GM19238 (cell line): ENCODE measurements at regions not wholly inside any gene's neighbourhood (a gene's known extent, or its start where the extent isn't known, plus 50 kb on each side); places are given as distances from the start of the nearest gene placed in this dataset.

Source experiments
- DNase-seq: peaks from one replicate; pipeline ENCODE4 v3.0.0; 2011; ENCODE audit warnings: low spot score; ENCODE audit not compliant: insufficient read length

DNA sequence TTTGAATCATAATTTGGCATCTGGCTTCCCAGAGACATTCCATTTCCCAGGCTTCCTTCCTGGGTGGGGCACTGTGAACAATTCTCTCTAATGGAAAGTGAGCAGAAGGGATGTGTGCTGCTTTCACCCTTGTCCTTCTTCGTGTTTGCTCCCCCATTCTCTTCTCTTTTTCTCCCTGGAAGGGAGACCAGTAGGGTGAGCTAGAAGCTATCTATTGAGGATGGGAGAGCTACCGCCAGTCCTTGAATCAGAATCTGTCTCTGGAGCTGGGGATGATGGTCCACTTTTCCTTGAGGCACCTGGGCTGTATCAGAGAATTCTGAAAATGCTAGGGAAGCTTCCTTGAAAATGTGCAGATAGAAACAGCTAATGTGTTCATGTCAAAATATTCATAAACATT, 453.9 kb downstream of the WDR72 start:
- no peak for DNase-seq

- no peak for DNase-seq
These were observed 454.4 kb downstream of the WDR72 start for GRCh38 chr15:53305101-53305500.

DNA sequence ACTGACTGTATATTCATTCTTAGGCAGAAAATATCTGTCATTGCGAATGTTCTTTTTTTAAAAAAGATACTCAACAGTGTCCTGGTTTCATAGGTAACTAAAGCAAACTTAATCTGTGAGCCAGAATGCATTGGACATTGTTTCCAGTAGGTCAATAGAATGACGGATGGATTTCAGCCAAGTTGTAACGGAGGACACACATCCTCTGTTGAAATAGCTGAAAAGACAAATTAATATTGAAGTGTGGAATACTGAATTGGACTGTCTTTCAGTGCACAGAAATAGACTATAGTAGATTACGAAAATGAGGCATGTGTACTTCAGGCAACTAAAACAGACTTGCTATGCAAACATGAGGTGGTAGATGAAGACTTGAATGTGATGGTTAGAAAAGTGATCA, 461.6 kb downstream of the WDR72 start:
- no peak for DNase-seq

DNA sequence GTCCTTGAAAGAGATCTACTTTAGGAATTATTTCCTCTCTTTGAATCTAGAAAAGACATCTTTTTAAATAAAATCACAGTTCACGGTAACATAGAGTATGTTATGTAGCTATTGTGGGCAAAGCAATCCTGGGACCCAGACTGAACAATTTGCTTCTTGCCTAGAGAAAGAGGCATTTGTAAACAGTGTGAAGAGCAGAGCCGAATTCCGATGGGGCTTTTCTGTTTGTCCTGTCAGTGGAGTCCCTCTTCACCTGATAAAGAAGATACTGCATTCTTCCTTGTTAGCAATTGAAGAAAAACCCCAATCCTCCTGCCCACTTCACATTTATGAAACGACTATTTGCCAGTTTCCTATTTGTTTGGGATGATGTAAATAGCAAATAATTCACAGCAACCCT, 462.9 kb downstream of the WDR72 start:
- DNase-seq: no peak

GRCh38 chr15:53295574-53295973, 463.9 kb downstream of the WDR72 start:
- DNase-seq: no peak

- no peak for DNase-seq
These were observed 470.9 kb downstream of the WDR72 start for GRCh38 chr15:53288542-53288941.

DNA sequence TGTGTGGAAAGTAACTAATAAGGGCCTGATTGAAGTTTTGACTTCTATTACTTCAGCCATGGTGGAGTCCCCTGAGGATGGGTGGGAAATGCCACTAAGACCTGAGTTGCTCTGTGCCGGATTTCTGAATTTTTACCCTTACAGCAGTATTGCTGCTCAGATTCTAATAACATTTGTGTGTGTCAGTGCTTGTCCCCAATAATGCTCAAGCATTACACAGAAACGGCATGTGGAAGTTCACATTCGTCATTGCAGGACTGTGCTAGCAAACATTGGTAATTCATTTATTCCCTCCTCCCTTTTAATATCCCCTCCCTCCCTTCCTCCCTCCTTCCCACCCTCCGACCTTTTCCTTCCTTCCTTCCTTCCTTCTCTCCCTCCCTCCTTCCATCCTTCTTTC, 484.5 kb upstream of the ONECUT1 start:
- no peak for DNase-seq

GRCh38 chr15:53272116-53272515, 482.0 kb upstream of the ONECUT1 start:
- DNase-seq: no peak

- no peak for DNase-seq
These were observed 476.0 kb upstream of the ONECUT1 start for GRCh38 chr15:53266176-53266575.

GRCh38 chr15:53260647-53261046, 470.5 kb upstream of the ONECUT1 start:
- DNase-seq: no peak

GRCh38 chr15:53256457-53256856, 466.3 kb upstream of the ONECUT1 start:
- no peak for DNase-seq

DNA sequence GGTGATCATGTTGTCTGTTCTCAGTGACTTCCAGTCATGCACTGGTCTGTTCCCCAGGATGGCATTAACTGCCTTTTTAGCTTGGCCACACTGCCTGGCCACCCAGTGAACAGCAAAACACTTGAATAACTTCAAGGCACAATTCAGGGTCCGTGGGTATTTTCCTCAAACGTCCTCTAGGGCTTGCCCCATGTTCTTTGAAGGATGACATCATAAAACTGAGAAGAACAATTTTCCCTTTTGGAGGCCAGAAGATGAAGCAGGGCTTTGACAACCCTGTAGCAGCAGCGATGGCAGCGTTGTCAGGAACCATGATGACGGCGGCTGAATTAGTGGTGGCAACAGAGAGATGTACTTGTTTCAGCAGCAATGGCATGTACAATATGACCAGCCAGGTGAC, 465.9 kb upstream of the ONECUT1 start:
- DNase-seq: no peak

GRCh38 chr15:53251996-53252395, 461.9 kb upstream of the ONECUT1 start:
- DNase-seq: no peak

DNA sequence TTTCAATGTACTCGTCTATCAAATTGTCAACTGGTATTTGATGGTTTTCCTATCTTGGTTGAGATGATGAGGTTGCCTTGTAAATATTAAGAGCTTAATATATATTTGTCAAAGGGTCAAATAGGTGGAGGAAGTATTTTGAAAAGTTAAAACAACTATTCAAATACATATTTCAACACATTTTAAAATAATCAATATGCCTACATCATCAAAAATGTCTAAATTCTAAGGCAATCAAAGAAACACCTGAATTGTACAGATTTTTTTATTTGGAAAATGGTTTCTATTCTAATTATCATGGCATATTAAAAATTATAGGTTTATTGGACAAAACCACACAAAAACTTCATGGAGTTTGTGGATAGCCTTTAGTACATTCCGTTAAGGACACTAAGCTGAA, 461.4 kb upstream of the ONECUT1 start:
- DNase-seq: no peak

DNA sequence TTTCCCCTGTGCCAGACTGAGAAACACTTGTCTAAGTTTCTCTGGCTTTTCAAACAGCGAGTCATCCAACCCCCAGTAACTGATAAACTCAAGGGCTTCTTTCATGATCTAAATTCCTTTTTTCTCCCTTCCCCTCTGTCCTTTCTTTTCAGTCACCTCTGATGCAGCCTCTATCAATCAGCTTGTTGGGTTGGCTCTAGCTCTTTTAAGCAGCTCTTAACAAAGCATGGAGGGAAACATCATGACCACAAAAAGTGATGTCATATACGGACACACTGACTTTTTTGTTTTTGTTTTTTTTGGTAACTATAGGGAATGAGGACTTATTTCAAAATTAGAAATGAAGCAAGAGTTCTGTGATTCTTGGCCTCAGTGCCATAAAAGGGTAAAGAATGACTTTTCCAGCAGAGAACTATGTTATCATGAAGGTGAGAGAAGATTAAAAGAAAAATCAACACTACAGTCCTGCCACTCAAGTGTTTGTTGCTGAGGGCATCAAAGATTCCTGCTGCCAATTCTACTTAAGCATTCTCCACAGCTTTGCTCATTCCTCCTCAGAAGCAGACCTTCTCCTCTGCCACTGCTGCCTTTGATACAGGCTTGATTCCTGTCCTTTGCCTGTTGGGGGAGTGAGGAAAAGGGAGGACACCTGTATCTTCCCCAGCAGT, 457.0 kb upstream of the ONECUT1 start:
- DNase-seq: no peak

- DNase-seq: no peak
These were observed 456.3 kb upstream of the ONECUT1 start for GRCh38 chr15:53246404-53246803.

DNA sequence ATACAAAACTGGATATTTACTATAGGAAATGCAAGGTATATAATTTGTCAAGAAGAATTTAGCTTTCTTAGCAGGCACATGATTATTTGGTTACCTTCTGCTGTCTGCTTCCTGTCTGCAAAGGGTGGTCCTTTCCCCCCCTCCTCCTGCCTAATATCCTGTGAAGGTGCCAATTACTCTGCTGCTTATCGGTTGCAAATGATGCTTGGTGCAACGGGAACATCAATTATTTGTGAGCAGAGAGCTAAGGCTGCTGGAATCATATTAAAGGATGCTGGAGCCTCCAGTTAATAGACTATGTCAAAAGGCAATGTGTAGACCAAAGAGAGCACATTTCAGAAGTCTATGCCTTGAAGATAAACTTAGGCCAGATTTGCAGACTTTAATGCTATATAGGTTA, 443.7 kb upstream of the ONECUT1 start:
- no peak for DNase-seq

- no peak for DNase-seq
These were observed 440.3 kb upstream of the ONECUT1 start for GRCh38 chr15:53230473-53230872.

DNA sequence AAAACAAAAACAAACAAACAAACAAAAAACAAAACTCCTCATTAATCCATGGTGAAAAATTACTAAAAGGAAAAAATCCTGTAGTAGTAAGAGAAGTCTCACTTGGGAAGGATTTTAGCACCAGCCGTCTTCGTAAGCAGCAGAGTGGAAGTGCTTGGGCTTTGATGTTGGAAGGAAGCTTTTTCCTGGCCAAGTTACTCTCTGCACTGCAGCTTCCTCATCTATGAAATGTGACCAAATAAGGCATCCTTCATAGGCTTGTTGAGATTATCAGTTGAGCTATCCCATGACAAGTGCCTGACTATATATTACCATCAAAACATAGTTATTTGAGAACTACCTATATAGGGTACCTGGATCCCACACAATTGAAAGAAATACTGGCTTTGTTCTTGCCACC, 436.4 kb upstream of the ONECUT1 start:
- no peak for DNase-seq

GRCh38 chr15:53225781-53226180, 435.6 kb upstream of the ONECUT1 start:
- DNase-seq: no peak

GRCh38 chr15:53224371-53224770, 434.2 kb upstream of the ONECUT1 start:
- no peak for DNase-seq

- DNase-seq: no peak
These were observed 433.7 kb upstream of the ONECUT1 start for GRCh38 chr15:53223815-53224214.

DNA sequence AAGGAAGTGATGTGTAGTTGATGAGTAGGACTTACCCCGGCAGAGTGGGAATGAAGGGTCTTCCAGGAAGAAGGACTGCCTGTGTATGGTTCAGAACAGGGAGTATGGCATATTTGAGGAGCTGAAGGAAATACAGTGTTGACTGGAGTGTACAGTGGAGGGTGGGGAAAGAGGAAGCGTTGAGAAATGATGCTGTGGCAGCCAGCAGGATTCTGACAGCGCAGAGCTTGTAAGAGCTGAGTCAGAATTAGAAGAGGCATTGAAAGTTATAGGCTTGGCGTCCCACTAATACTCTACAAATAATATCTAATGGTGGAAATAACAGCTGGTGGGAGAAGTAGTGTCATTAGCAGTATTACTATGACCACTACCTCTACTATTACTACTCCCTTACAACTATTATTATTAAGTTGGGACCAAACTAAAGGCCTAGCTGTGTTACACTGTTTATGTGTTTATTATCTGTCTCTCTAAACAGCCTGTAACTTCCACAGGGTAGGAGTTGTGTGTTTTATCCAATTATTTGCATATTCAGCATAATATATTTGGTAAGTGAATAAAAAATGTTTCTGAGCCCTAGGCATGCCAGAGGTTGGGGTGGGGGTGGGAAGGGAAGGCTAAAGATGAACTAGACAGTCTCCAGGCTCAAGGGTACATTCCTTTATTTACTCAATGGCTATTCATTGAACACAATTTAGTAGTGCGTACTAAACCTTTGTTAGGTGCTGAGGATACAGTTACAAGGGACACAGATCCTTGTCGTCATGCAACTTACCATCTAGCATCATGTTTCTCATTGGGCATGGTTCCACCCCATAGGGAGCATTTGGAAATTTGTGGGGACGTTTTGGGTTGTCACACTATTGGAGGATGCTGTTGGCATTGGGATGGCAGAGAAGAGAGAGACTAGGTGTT, 428.8 kb upstream of the ONECUT1 start:
- DNase-seq: no peak
